GM12878 (cell line): ENCODE measurements at regions not wholly inside any gene's neighbourhood (a gene's known extent, or its start where the extent isn't known, plus 50 kb on each side); places are given as distances from the start of the nearest gene placed in this dataset.

Source experiments
- ATAC-seq: fragments of 200-7000 bp; cut with Tn5 transposase; 3 replicates; pipeline ENCODE4 v1.9.1; 2020; ENCODE audit warnings: mild to moderate bottlenecking, moderate library complexity
- BruUV-seq: library from RNA; stranded (reverse); fragments of 400-500 nt; replicated peaks from 2 replicates; lab custom pipeline; 2021; lab: Mats Ljungman, UMichigan
- CTCF ChIA-PET: fragments of 300-600 bp; sonication (Branson Sonifier 250); formaldehyde crosslinking; extraction: SDS; loops from one replicate; lab custom pipeline; 2021; ENCODE audit warnings: inconsistent platforms; lab: Yijun Ruan, JAX
- POLR2A ChIA-PET: fragments of 350-600 bp; formaldehyde crosslinking; extraction: SDS; loops from one replicate; lab custom pipeline; 2021; ENCODE audit warnings: inconsistent platforms; lab: Charles Lee
- RAD21 ChIA-PET: fragments of 300-600 bp; sonication (Branson Sonifier 250); formaldehyde crosslinking; loops from one replicate; lab custom pipeline; 2023; ENCODE audit warnings: antibody characterized with exemption; ENCODE audit not compliant: unreplicated experiment; lab: Charles Lee
- SMC1A ChIA-PET: fragments of 300-600 bp; sonication (Branson Sonifier 250); formaldehyde crosslinking; loops from one replicate; lab custom pipeline; 2023; ENCODE audit not compliant: unreplicated experiment, uncharacterized antibody; lab: Charles Lee
- DNase-seq: peaks from one replicate; pipeline ENCODE4 v3.0.0-alpha.2; 2011; ENCODE audit warnings: low read depth, low spot score
- FAIRE-seq: peaks from 3 replicates; lab custom pipeline; 2011; peaks lifted over from hg19 to GRCh38; lab: Jason Lieb, UNC
- H2AFZ ChIP-seq: 2 replicates; pipeline ENCODE4 v1.6.0; 2011; ENCODE audit warnings: low read depth, low read length, control low read depth; ENCODE audit not compliant: control insufficient read depth
- H3K27ac ChIP-seq: 2 replicates; pipeline ENCODE4 v1.5.1; 2011; ENCODE audit warnings: control low read depth; ENCODE audit not compliant: control insufficient read depth, insufficient read depth
- H3K27me3 ChIP-seq, 2 experiments: replicated peaks in 1 of 2; 2 replicates each; pipeline versions ENCODE4 v1.6.0 to v1.6.1; 2011; ENCODE audit warnings: low read length in 1 of 2; ENCODE audit not compliant: control insufficient read depth in 2 of 2, insufficient read depth in 2 of 2
- H3K36me3 ChIP-seq, 2 experiments: 2 replicates each; pipeline ENCODE4 v1.5.1; 2011; ENCODE audit warnings: low read length in 1 of 2; ENCODE audit not compliant: control insufficient read depth in 2 of 2, insufficient read depth in 2 of 2
- H3K4me1 ChIP-seq: 2 replicates; pipeline ENCODE4 v1.6.1; 2011; ENCODE audit warnings: mild to moderate bottlenecking, low read length, moderate library complexity, mixed read lengths; ENCODE audit not compliant: control insufficient read depth, insufficient read depth
- H3K4me2 ChIP-seq: 2 replicates; pipeline ENCODE4 v1.6.0; 2011; ENCODE audit warnings: control low read depth; ENCODE audit not compliant: control insufficient read depth, insufficient read depth
- H3K4me3 ChIP-seq: fragments of 200-600 bp; sonication (generic); 2 replicates; pipeline ENCODE4 v1.5.1; 2016
- H3K79me2 ChIP-seq: 2 replicates; pipeline ENCODE4 v1.6.0; 2011; ENCODE audit warnings: low read length; ENCODE audit not compliant: control insufficient read depth, insufficient read depth
- H3K9ac ChIP-seq: 2 replicates; pipeline ENCODE4 v1.8.0; 2011; ENCODE audit warnings: low read length, control low read depth, mixed read lengths; ENCODE audit not compliant: control insufficient read depth, insufficient read depth
- H3K9me3 ChIP-seq: replicated peaks from 3 replicates; pipeline ENCODE4 v1.5.1; 2011; ENCODE audit warnings: mild to moderate bottlenecking, low read length; ENCODE audit not compliant: control insufficient read depth, insufficient read depth
- H4K20me1 ChIP-seq: 2 replicates; pipeline ENCODE4 v1.6.0; 2011; ENCODE audit not compliant: control insufficient read depth, insufficient read depth
- CREM ChIP-seq: IDR thresholded peaks from 2 replicates; pipeline ENCODE4 v1.6.1; 2014; ENCODE audit warnings: antibody characterized with exemption, low read depth
- EED ChIP-seq: sonication (generic); IDR thresholded peaks from 2 replicates; pipeline ENCODE4 v1.6.1; 2016; ENCODE audit warnings: antibody characterized with exemption, low read depth
- EGR1 ChIP-seq, 2 experiments: IDR thresholded peaks; 1 replicate in 1 of 2; 2 replicates in 1 of 2; pipeline ENCODE4 v1.6.1; 2011 to 2012; ENCODE audit warnings: low read depth in 2 of 2, low read length in 2 of 2, borderline replicate concordance in 1 of 2, mild to moderate bottlenecking in 1 of 2, moderate library complexity in 1 of 2
- IKZF1 ChIP-seq: fragments of 450-650 bp; conservative IDR thresholded peaks from 2 replicates; pipeline ENCODE4 v1.6.1; 2017; ENCODE audit warnings: antibody characterized with exemption, mild to moderate bottlenecking
- MEF2B ChIP-seq: fragments of 450-650 bp; IDR thresholded peaks from 2 replicates; pipeline ENCODE4 v1.6.1; 2018; ENCODE audit warnings: mild to moderate bottlenecking, moderate library complexity; ENCODE audit not compliant: partially characterized antibody, poor library complexity, severe bottlenecking
- MYB ChIP-seq: fragments of 150-350 bp; IDR thresholded peaks from 2 replicates; pipeline ENCODE4 v1.6.1; 2014; ENCODE audit warnings: mild to moderate bottlenecking, low read depth, low read length, borderline replicate concordance
- NRF1 ChIP-seq: conservative IDR thresholded peaks from 2 replicates; pipeline ENCODE4 v1.6.1; 2011; ENCODE audit warnings: mild to moderate bottlenecking, low read depth, low read length, improper control_type of control experiment
- POLR2A ChIP-seq: IDR thresholded peaks from 2 replicates; pipeline ENCODE4 v1.6.1; 2011; ENCODE audit warnings: low read depth, mild to moderate bottlenecking, low read length
- RB1 ChIP-seq: fragments of 450-650 bp; formaldehyde crosslinking; IDR thresholded peaks from 2 replicates; pipeline ENCODE4 v1.6.1; 2017; ENCODE audit warnings: mild to moderate bottlenecking, borderline replicate concordance
- RELA ChIP-seq: fragments of 450-650 bp; IDR thresholded peaks from 2 replicates; pipeline ENCODE4 v1.8.0; 2014; ENCODE audit warnings: borderline replicate concordance; ENCODE audit not compliant: partially characterized antibody
- SPI1 ChIP-seq: IDR thresholded peaks from 2 replicates; pipeline ENCODE4 v1.6.1; 2011; ENCODE audit warnings: low read depth, mild to moderate bottlenecking, low read length, moderate library complexity, borderline replicate concordance; ENCODE audit not compliant: insufficient read depth
- TBL1XR1 ChIP-seq: IDR thresholded peaks from 2 replicates; pipeline ENCODE4 v1.6.1; 2012; ENCODE audit warnings: low read depth, low read length, improper control_type of control experiment
- TCF3 ChIP-seq: IDR thresholded peaks from 2 replicates; pipeline ENCODE4 v1.6.1; 2012; ENCODE audit warnings: low read depth, mild to moderate bottlenecking, low read length, borderline replicate concordance; ENCODE audit not compliant: insufficient read depth
- WRNIP1 ChIP-seq: IDR thresholded peaks from 2 replicates; pipeline ENCODE4 v1.6.1; 2011; ENCODE audit warnings: low read depth, low read length, improper control_type of control experiment, borderline replicate concordance
- ZNF622 ChIP-seq: fragments of 450-650 bp; IDR thresholded peaks from 2 replicates; pipeline ENCODE4 v1.6.1; 2017; ENCODE audit warnings: mild to moderate bottlenecking, inconsistent platforms
- WGBS: methylation state at CpG from one replicate; pipeline ENCODE4 v1.1.6; 2016; ENCODE audit warnings: low lambda C conversion rate; ENCODE audit not compliant: insufficient replicate concordance, insufficient coverage; ENCODE audit errors: missing lambda C conversion rate; 5-methylcytosine and 5-hydroxymethylcytosine counted together
- in situ Hi-C: fragments of 300-500 bp; cut with MboI; formaldehyde crosslinking; loops from 9 replicates; pipeline ENCODE4 v1.14.3; 2018; ENCODE audit warnings: mixed read lengths
- intact Hi-C: fragments of 100-400 bp; cut with micrococcal nuclease; formaldehyde crosslinking; loops from one replicate; pipeline ENCODE4 v1.14.2; 2022; ENCODE audit not compliant: unreplicated experiment
- TF ChIP-seq, protein P1 (sequence below): IDR thresholded peaks from 2 replicates; pipeline ENCODE4 v1.6.1; 2012; ENCODE audit warnings: low read depth, low read length, improper control_type of control experiment
- TF ChIP-seq, protein P2 (sequence below): IDR thresholded peaks from 2 replicates; pipeline ENCODE4 v1.6.1; 2012; ENCODE audit warnings: low read depth, low read length, improper control_type of control experiment
- TF ChIP-seq, protein P3 (sequence below): fragments of 450-650 bp; formaldehyde crosslinking; IDR thresholded peaks from 2 replicates; pipeline ENCODE4 v1.4.0; 2022; ENCODE audit warnings: mild to moderate bottlenecking, moderate library complexity
- TF ChIP-seq, protein P4 (sequence below): IDR thresholded peaks from 2 replicates; pipeline ENCODE4 v1.6.1; 2012; ENCODE audit warnings: low read depth, low read length, improper control_type of control experiment

DNA sequence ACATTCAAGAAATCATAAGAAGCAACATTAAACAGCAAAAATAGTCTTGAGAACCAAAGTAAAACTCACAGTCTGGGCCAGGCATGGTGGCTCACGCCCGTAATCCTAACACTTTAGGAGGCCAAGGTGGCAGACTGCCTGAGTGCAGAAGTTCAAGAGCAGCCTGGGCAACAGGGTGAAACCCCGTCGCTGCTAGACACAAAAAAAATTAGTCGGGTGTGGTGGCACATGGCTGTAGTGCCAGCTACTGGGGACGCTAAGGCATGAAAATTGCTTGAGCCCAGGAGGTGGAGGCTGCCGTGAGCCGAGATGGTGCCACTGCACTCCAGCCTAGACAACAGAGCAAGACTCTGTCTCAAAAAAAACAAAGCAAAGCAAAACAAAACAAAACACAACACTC lies 117.7 kb upstream of the GOLGA6L6 start (continued):
- TF ChIP-seq EGR1 (IDR thresholded peaks at IDR 0.05; ENCODE audit: borderline replicate concordance in 1 of 2, low read depth in 2 of 2, low read length in 2 of 2) (no peak), ZNF622 (no peak), SPI1 (no peak)

DNA sequence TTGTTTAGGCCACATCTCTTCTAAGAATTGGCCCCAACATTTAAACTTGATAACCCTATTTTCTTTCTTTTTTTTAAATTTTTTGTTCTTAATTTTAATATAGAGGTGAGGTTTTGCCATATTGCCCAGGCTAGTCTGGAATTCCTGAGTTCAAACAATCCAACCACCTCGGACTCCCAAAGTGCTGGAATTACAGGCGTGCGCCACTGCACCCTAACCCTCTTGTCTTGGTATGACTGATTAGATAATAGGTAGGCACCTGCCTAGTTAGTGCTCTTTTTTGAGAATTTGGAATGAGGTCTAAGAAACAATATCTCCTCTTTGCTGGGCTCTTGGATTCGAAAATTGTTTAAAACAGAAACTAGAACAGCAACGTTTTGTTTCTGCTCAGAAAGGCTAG lies 116.4 kb upstream of the GOLGA6L6 start:
- no peaks in the 10 kb centered on the region for H4K20me1 ChIP-seq
- H2AFZ ChIP-seq: no peak overlapping the region
- no peak overlapping the region for H3K27ac ChIP-seq
- no peaks in the 10 kb centered on the region for H3K9me3 ChIP-seq
- no peaks in the 10 kb centered on the region for H3K27me3 ChIP-seq
- ChIA-PET RAD21 (no interaction called here), POLR2A (no interaction called here), CTCF (no interaction called here), SMC1A (no interaction called here)
- 32% methylated on average over 5 of the region's 5 CpGs for WGBS
- in situ Hi-C loops: no loop called here
- no TSS peak for BruUV-seq
- ATAC-seq: no peak
- H3K4me2 ChIP-seq: no peak overlapping the region
- H3K9ac ChIP-seq: no peak overlapping the region
- no peak for FAIRE-seq
- no peak for DNase-seq
- intact Hi-C loops: no loop called here
- H3K4me1 ChIP-seq: no peaks in the 10 kb centered on the region
- H3K36me3 ChIP-seq: no peaks in the 10 kb centered on the region
- no peaks in the 10 kb centered on the region for H3K79me2 ChIP-seq
- no peak overlapping the region for H3K4me3 ChIP-seq
- no peak for TF ChIP-seq EED
- TF ChIP-seq, protein P1, sequence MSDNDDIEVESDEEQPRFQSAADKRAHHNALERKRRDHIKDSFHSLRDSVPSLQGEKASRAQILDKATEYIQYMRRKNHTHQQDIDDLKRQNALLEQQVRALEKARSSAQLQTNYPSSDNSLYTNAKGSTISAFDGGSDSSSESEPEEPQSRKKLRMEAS: no peak
- TF ChIP-seq, protein P2, sequence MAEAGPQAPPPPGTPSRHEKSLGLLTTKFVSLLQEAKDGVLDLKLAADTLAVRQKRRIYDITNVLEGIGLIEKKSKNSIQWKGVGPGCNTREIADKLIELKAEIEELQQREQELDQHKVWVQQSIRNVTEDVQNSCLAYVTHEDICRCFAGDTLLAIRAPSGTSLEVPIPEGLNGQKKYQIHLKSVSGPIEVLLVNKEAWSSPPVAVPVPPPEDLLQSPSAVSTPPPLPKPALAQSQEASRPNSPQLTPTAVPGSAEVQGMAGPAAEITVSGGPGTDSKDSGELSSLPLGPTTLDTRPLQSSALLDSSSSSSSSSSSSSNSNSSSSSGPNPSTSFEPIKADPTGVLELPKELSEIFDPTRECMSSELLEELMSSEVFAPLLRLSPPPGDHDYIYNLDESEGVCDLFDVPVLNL: no peak
- TF ChIP-seq CREM: no peak
- no peak for TF ChIP-seq TBL1XR1
- TF ChIP-seq MYB: no peak
- no peak for TF ChIP-seq TCF3
- no peak for TF ChIP-seq RELA
- TF ChIP-seq, protein P3, sequence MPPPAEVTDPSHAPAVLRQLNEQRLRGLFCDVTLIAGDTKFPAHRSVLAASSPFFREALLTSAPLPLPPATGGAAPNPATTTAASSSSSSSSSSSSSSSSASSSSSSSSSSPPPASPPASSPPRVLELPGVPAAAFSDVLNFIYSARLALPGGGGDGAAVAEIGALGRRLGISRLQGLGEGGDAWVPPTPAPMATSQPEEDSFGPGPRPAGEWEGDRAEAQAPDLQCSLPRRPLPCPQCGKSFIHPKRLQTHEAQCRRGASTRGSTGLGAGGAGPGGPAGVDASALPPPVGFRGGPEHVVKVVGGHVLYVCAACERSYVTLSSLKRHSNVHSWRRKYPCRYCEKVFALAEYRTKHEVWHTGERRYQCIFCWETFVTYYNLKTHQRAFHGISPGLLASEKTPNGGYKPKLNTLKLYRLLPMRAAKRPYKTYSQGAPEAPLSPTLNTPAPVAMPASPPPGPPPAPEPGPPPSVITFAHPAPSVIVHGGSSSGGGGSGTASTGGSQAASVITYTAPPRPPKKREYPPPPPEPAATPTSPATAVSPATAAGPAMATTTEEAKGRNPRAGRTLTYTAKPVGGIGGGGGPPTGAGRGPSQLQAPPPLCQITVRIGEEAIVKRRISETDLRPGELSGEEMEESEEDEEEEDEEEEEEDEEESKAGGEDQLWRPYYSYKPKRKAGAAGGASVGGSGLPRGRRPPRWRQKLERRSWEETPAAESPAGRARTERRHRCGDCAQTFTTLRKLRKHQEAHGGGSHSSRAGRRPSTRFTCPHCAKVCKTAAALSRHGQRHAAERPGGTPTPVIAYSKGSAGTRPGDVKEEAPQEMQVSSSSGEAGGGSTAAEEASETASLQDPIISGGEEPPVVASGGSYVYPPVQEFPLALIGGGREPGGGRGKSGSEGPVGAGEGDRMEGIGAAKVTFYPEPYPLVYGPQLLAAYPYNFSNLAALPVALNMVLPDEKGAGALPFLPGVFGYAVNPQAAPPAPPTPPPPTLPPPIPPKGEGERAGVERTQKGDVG: no peak
- no peak for TF ChIP-seq MEF2B
- no peak for TF ChIP-seq IKZF1
- TF ChIP-seq POLR2A: no peak
- no peak for TF ChIP-seq NRF1
- TF ChIP-seq WRNIP1: no peak
- no peak for TF ChIP-seq EGR1 (IDR thresholded peaks at IDR 0.05; ENCODE audit: borderline replicate concordance in 1 of 2, low read depth in 2 of 2, low read length in 2 of 2)
- TF ChIP-seq, protein P4, sequence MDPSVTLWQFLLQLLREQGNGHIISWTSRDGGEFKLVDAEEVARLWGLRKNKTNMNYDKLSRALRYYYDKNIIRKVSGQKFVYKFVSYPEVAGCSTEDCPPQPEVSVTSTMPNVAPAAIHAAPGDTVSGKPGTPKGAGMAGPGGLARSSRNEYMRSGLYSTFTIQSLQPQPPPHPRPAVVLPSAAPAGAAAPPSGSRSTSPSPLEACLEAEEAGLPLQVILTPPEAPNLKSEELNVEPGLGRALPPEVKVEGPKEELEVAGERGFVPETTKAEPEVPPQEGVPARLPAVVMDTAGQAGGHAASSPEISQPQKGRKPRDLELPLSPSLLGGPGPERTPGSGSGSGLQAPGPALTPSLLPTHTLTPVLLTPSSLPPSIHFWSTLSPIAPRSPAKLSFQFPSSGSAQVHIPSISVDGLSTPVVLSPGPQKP: no peak
- no peak for TF ChIP-seq RB1
